ENCODE measurements at regions not wholly inside any gene's neighbourhood (a gene's known extent, or its start where the extent isn't known, plus 50 kb on each side); places are given as distances from the start of the nearest gene placed in this dataset.

- 0 out of 2 replicates have a peak overlapping the region, but pooled peaks have one; percentile 18 for H2BK5ac ChIP-seq (ENCODE audit: low read depth, low read length)
- no peak overlapping the region for H3K18ac ChIP-seq (ENCODE audit: extremely low read depth, low read length)
- peaks cover 0 to 7% (median 1%) of the 10 kb centered on the region in 4 experiments; a peak in 3 of 7 replicates for H3K4me1 ChIP-seq (replicated peaks in 1 of 4; ENCODE audit: control insufficient read depth in 3 of 4, insufficient read depth in 4 of 4, low read length in 3 of 4)
- no peak for DNase-seq (ENCODE audit: low read depth in 1 of 2, low spot score in 2 of 2)
- no peak overlapping the region for H3K27ac ChIP-seq (ENCODE audit: low read depth, low read length)
- no peak overlapping the region for H2BK15ac ChIP-seq (ENCODE audit: low read length)
- no peak overlapping the region for H2AFZ ChIP-seq (ENCODE audit: low read length)
- no peak for FAIRE-seq
- H3K23me2 ChIP-seq (ENCODE audit: low read depth, low read length), result no peaks in the 10 kb centered on the region
- H3K4me2 ChIP-seq (ENCODE audit: insufficient read depth in 1 of 2, low read depth in 2 of 2, low read length in 2 of 2), result no peak overlapping the region
- 89% methylated on average over 1 of the region's 1 CpG; no CpG with 5 or more reads in 1 of the 2 experiments for WGBS, 2 experiments (ENCODE audit: extremely low coverage in 1 of 2, insufficient coverage in 1 of 2, insufficient read length in 1 of 2, insufficient replicate concordance in 2 of 2, low coverage in 1 of 2, low lambda C conversion rate in 2 of 2, missing lambda C conversion rate in 1 of 2)
- H4K5ac ChIP-seq (ENCODE audit: insufficient read length, low read depth, low read length), result no peak overlapping the region
- TF ChIP-seq TAF7 (optimal IDR thresholded peaks at IDR 0.05; ENCODE audit: borderline replicate concordance, low read depth, low read length) (no peak), BCL11A (IDR thresholded peaks at IDR 0.05; ENCODE audit: low read depth in 2 of 2, low read length in 2 of 2) (no peak), CBX8 (IDR thresholded peaks at IDR 0.05; ENCODE audit: borderline replicate concordance, low read depth, low read length) (no peak), HDAC2 (IDR thresholded peaks at IDR 0.05; ENCODE audit: borderline replicate concordance in 1 of 2, low read depth in 2 of 2, low read length in 2 of 2) (no peak), SRF (IDR thresholded peaks at IDR 0.05; ENCODE audit: low read depth, low read length) (no peak), RNF2 (IDR thresholded peaks at IDR 0.05; ENCODE audit: borderline replicate concordance, low read depth, low read length, missing control alignments, poor library complexity, severe bottlenecking) (no peak), GTF2F1 (IDR thresholded peaks at IDR 0.05; ENCODE audit: borderline replicate concordance, low read depth, low read length) (no peak), TCF12 (IDR thresholded peaks at IDR 0.05; ENCODE audit: low read depth, low read length) (no peak), RBBP5 (IDR thresholded peaks at IDR 0.05; ENCODE audit: borderline replicate concordance, low read depth, low read length) (no peak)
- H3K27me3 ChIP-seq (replicated peaks in 1 of 4; ENCODE audit: control insufficient read depth in 3 of 4, extremely low read depth in 1 of 4, insufficient read depth in 3 of 4, low read length in 3 of 4), result peaks cover 0 to 1% (median 0%) of the 10 kb centered on the region in 4 experiments; a peak in 1 of 7 replicates
- H2BK20ac ChIP-seq (ENCODE audit: low read length), result no peak overlapping the region
- H3K79me1 ChIP-seq (ENCODE audit: low read depth, low read length), result no peaks in the 10 kb centered on the region
- H3K4ac ChIP-seq (replicated peaks; ENCODE audit: insufficient read length, low read depth, low read length), result no peak overlapping the region
- H3K4me3 ChIP-seq (ENCODE audit: extremely low read depth in 1 of 4, insufficient read depth in 2 of 4, low read depth in 3 of 4, low read length in 4 of 4), result no peak overlapping the region
- H3K23ac ChIP-seq (ENCODE audit: insufficient read length), result no peak overlapping the region
- H3K14ac ChIP-seq (ENCODE audit: insufficient read length), result no peak overlapping the region
- H4K8ac ChIP-seq (ENCODE audit: extremely low read depth, insufficient read depth, low read length), result no peak overlapping the region
- no peak overlapping the region for H4K91ac ChIP-seq (replicated peaks; ENCODE audit: insufficient read length, low read length)
- CTCF ChIA-PET (ENCODE audit: partially characterized antibody), result interaction anchor here (0.8 to 7.2 kb wide), 6 partner anchors 87 to 548 kb away, joined by 3 to 70 read pairs (median 4); partner anchors contain the start of gene TRPC7
- no peaks in the 10 kb centered on the region for H4K20me1 ChIP-seq (replicated peaks in 1 of 2; ENCODE audit: control insufficient read depth in 1 of 2, insufficient read depth in 2 of 2, low read length in 2 of 2)
- 0 out of 2 replicates have a peak overlapping the region, but pooled peaks have one; percentile 19 for H2BK12ac ChIP-seq (ENCODE audit: low read depth, low read length)
- H3K9me3 ChIP-seq (ENCODE audit: insufficient read depth in 2 of 2, low read depth in 1 of 2, low read length in 1 of 2), result no peaks in the 10 kb centered on the region
- no peaks in the 10 kb centered on the region for H3K79me2 ChIP-seq (ENCODE audit: control insufficient read depth in 1 of 2, insufficient read depth in 2 of 2, low read length in 2 of 2)
- no peak overlapping the region for H3K9ac ChIP-seq (replicated peaks in 1 of 4; ENCODE audit: extremely low read depth in 1 of 4, low read depth in 3 of 4, low read length in 3 of 4)
- no peaks in the 10 kb centered on the region for H3K36me3 ChIP-seq (ENCODE audit: control insufficient read depth in 2 of 4, insufficient read depth in 4 of 4, low read length in 3 of 4)
- no peak overlapping the region for H2BK120ac ChIP-seq (replicated peaks; ENCODE audit: low read depth, low read length)
- H2AK5ac ChIP-seq (ENCODE audit: low read depth, low read length), result no peak overlapping the region
- POLR2A ChIA-PET (ENCODE audit: partially characterized antibody), result no interaction called here
- H3K56ac ChIP-seq (replicated peaks; ENCODE audit: insufficient read length, low read depth, low read length), result no peak overlapping the region
These were observed 407.1 kb upstream of the TRPC7 start for GRCh38 chr5:136772491-136772890.

Data from H1 (cell line).